ENCODE measurements at regions not wholly inside any gene's neighbourhood (a gene's known extent, or its start where the extent isn't known, plus 50 kb on each side); places are given as distances from the start of the nearest gene placed in this dataset.

DNA sequence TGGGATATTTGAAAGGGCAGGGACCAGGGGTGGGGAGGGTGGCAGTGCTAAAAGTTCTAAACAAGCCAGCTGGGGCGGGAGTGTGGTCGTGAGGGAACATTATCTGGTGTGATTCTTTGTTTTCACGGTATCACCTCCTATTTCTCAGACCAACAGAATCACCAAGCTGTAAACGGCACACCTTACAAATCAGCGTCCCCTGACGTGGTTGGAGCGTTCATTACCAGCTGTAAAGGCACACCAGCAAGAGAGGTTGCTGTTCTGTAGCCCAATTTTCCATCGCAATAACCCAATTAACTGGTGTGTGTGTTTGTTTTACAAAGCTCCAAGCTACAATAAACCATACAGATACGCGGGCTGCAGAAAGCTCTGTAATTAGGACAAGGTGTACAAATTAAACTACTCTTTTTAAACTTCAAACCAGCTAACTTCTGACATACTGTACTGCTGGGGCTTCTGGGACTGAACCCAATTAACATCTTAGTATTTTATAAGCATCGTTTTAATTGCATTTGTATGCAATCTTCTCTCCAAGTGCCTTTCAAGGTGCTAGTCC lies 303.6 kb upstream of the CLINT1 start:
- TF ChIP-seq, protein P1, sequence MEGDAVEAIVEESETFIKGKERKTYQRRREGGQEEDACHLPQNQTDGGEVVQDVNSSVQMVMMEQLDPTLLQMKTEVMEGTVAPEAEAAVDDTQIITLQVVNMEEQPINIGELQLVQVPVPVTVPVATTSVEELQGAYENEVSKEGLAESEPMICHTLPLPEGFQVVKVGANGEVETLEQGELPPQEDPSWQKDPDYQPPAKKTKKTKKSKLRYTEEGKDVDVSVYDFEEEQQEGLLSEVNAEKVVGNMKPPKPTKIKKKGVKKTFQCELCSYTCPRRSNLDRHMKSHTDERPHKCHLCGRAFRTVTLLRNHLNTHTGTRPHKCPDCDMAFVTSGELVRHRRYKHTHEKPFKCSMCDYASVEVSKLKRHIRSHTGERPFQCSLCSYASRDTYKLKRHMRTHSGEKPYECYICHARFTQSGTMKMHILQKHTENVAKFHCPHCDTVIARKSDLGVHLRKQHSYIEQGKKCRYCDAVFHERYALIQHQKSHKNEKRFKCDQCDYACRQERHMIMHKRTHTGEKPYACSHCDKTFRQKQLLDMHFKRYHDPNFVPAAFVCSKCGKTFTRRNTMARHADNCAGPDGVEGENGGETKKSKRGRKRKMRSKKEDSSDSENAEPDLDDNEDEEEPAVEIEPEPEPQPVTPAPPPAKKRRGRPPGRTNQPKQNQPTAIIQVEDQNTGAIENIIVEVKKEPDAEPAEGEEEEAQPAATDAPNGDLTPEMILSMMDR (IDR thresholded peaks at IDR 0.05): no peak
- no peak for TF ChIP-seq POLR2A (IDR thresholded peaks at IDR 0.05)
